SK-N-SH (cell line): ENCODE measurements at regions not wholly inside any gene's neighbourhood (a gene's known extent, or its start where the extent isn't known, plus 50 kb on each side); places are given as distances from the start of the nearest gene placed in this dataset.

Source experiments
- CTCF ChIA-PET: fragments of 300-600, 350-600 bp; formaldehyde crosslinking; extraction: SDS; loops from one replicate; lab custom pipeline; 2021; lab: Yijun Ruan, JAX
- POLR2A ChIA-PET: fragments of 350-600 bp; sonication (Branson Sonifier 250); formaldehyde crosslinking; extraction: SDS; loops from one replicate; lab custom pipeline; 2020; ENCODE audit warnings: antibody characterized with exemption, inconsistent platforms; lab: Yijun Ruan, JAX
- DNase-seq: peaks from one replicate; pipeline ENCODE4 v3.0.0; 2012
- H2AFZ ChIP-seq: fragments of 200-600 bp; sonication (generic); 2 replicates; pipeline ENCODE4 v1.8.1; 2016; ENCODE audit warnings: antibody characterized with exemption, mild to moderate bottlenecking, low read depth
- H3F3A ChIP-seq: fragments of 200-600 bp; sonication (generic); replicated peaks from 2 replicates; pipeline ENCODE3; 2016; ENCODE audit warnings: antibody characterized with exemption, mild to moderate bottlenecking; ENCODE audit not compliant: insufficient read depth
- H3K27ac ChIP-seq, 2 experiments: fragments of 200-500 bp in 1 of 2; fragments of 200-600 bp in 1 of 2; sonication (Bioruptor generic) in 1 of 2; sonication (generic), shearing (Covaris generic) in 1 of 2; 2 replicates each; pipeline versions ENCODE4 v1.5.1 to v1.6.1; 2014 to 2016; ENCODE audit warnings: low read depth in 2 of 2, inconsistent platforms in 1 of 2, low read length in 1 of 2, mild to moderate bottlenecking in 1 of 2, mixed read lengths in 1 of 2
- H3K27me3 ChIP-seq: fragments of 200-600 bp; sonication (generic), shearing (Covaris generic); 2 replicates; pipeline ENCODE4 v1.6.1; 2016; ENCODE audit warnings: mixed run types; ENCODE audit not compliant: insufficient read depth
- H3K36me3 ChIP-seq, 2 experiments: fragments of 200-500 bp in 1 of 2; fragments of 200-600 bp in 1 of 2; sonication (Bioruptor generic) in 1 of 2; sonication (generic) in 1 of 2; replicated peaks in 1 of 2; 2 replicates each; pipeline versions ENCODE3 to v1.5.1; 2014 to 2016; ENCODE audit warnings: low read length in 1 of 2, mild to moderate bottlenecking in 1 of 2; ENCODE audit not compliant: insufficient read depth in 2 of 2, control insufficient read depth in 1 of 2
- H3K4me1 ChIP-seq, 2 experiments: fragments of 200-500 bp in 1 of 2; fragments of 200-600 bp in 1 of 2; sonication (Bioruptor generic) in 1 of 2; sonication (generic), shearing (Covaris generic) in 1 of 2; 2 replicates each; pipeline versions ENCODE4 v1.5.1 to v1.6.1; 2014 to 2016; ENCODE audit warnings: low read depth in 1 of 2, low read length in 1 of 2, mixed run types in 1 of 2; ENCODE audit not compliant: insufficient read depth in 2 of 2, control insufficient read depth in 1 of 2
- H3K4me2 ChIP-seq: fragments of 200-600 bp; sonication (generic), shearing (Covaris generic); 2 replicates; pipeline ENCODE4 v1.6.1; 2017; ENCODE audit warnings: mixed run types
- H3K4me3 ChIP-seq, 2 experiments: fragments of 200-500 bp in 1 of 2; fragments of 200-600 bp in 1 of 2; sonication (Bioruptor generic) in 1 of 2; sonication (generic), shearing (Covaris generic) in 1 of 2; 2 replicates each; pipeline versions ENCODE4 v1.5.1 to v1.8.1; 2014 to 2016; ENCODE audit warnings: low read depth in 2 of 2, inconsistent platforms in 1 of 2, low read length in 1 of 2, mild to moderate bottlenecking in 1 of 2, mixed read lengths in 1 of 2, moderate library complexity in 1 of 2
- H3K79me2 ChIP-seq: fragments of 200-600 bp; sonication (generic); 2 replicates; pipeline ENCODE4 v1.8.1; 2017; ENCODE audit warnings: mild to moderate bottlenecking; ENCODE audit not compliant: insufficient read depth
- H3K9ac ChIP-seq: fragments of 200-600 bp; sonication (generic); 2 replicates; pipeline ENCODE4 v1.6.1; 2017; ENCODE audit warnings: mixed run types
- H3K9me2 ChIP-seq: fragments of 200-600 bp; sonication (generic); 2 replicates; pipeline ENCODE4 v1.6.1; 2017; ENCODE audit warnings: mixed run types
- H3K9me3 ChIP-seq: fragments of 200-600 bp; sonication (generic); 2 replicates; pipeline ENCODE4 v1.6.1; 2017; ENCODE audit warnings: mixed run types, mild to moderate bottlenecking, moderate library complexity
- H4K20me1 ChIP-seq: fragments of 200-600 bp; sonication (generic); 2 replicates; pipeline ENCODE4 v1.6.1; 2017; ENCODE audit warnings: mild to moderate bottlenecking, mixed run types; ENCODE audit not compliant: insufficient read depth
- CHD2 ChIP-seq: fragments of 150-350 bp; IDR thresholded peaks from 2 replicates; pipeline ENCODE4 v1.6.1; 2018; ENCODE audit warnings: low read length; ENCODE audit not compliant: partially characterized antibody
- EP300 ChIP-seq, 2 experiments: IDR thresholded peaks; 2 replicates each; pipeline versions ENCODE4 v1.4.0 to v1.6.1; 2012; ENCODE audit warnings: borderline replicate concordance in 1 of 2, low read depth in 1 of 2, low read length in 1 of 2
- FOSL2 ChIP-seq: IDR thresholded peaks from 2 replicates; pipeline ENCODE4 v1.4.0; 2012; ENCODE audit warnings: low read depth, mild to moderate bottlenecking, moderate library complexity, borderline replicate concordance
- FOXJ3 ChIP-seq: sonication (generic); formaldehyde crosslinking; IDR thresholded peaks from 2 replicates; pipeline ENCODE4 v1.5.1; 2020; ENCODE audit warnings: mild to moderate bottlenecking, missing genetic modification reagents
- GABPA ChIP-seq: IDR thresholded peaks from 2 replicates; pipeline ENCODE4 v1.4.0; 2012; ENCODE audit warnings: low read depth, mild to moderate bottlenecking
- JUND ChIP-seq: IDR thresholded peaks from 2 replicates; pipeline ENCODE4 v1.4.0; 2012
- MXI1 ChIP-seq: IDR thresholded peaks from 2 replicates; pipeline ENCODE4 v1.6.1; 2012; ENCODE audit warnings: mild to moderate bottlenecking, low read depth, low read length, improper control_type of control experiment
- NFIC ChIP-seq: IDR thresholded peaks from 2 replicates; pipeline ENCODE4 v1.4.0; 2012; ENCODE audit warnings: borderline replicate concordance
- NRF1 ChIP-seq: IDR thresholded peaks from 2 replicates; pipeline ENCODE4 v1.6.1; 2012; ENCODE audit warnings: low read depth, mild to moderate bottlenecking, low read length
- POLR2AphosphoS5 ChIP-seq: IDR thresholded peaks from 2 replicates; pipeline ENCODE4 v1.6.1; 2012; ENCODE audit warnings: low read depth, low read length
- RAD21 ChIP-seq: IDR thresholded peaks from 2 replicates; pipeline ENCODE4 v1.6.1; 2012; ENCODE audit warnings: mild to moderate bottlenecking, low read length
- SMC3 ChIP-seq: IDR thresholded peaks from 2 replicates; pipeline ENCODE4 v1.6.1; 2012; ENCODE audit warnings: low read depth, low read length, improper control_type of control experiment
- TCF12 ChIP-seq: IDR thresholded peaks from 2 replicates; pipeline ENCODE4 v1.4.0; 2012
- YY1 ChIP-seq: IDR thresholded peaks from 2 replicates; pipeline ENCODE4 v1.4.0; 2012; ENCODE audit warnings: low read depth, mild to moderate bottlenecking
- WGBS: methylation state at CpG from one replicate; pipeline ENCODE4 v1.1.6; 2017; ENCODE audit warnings: low lambda C conversion rate; 5-methylcytosine and 5-hydroxymethylcytosine counted together
- TF ChIP-seq, protein P1 (sequence below): IDR thresholded peaks from 2 replicates; pipeline ENCODE4 v1.4.0; 2012; ENCODE audit warnings: low read depth, borderline replicate concordance
- TF ChIP-seq, protein P2 (sequence below): IDR thresholded peaks from 2 replicates; pipeline ENCODE4 v1.4.0; 2012; ENCODE audit warnings: low read depth, borderline replicate concordance
- TF ChIP-seq, protein P3 (sequence below): fragments of 150-350 bp; IDR thresholded peaks from 2 replicates; pipeline ENCODE4 v1.6.1; 2017; ENCODE audit warnings: antibody characterized with exemption, low read length, low read depth, borderline replicate concordance
- TF ChIP-seq, protein P4 (sequence below): fragments of 200-600 bp; sonication (generic); IDR thresholded peaks from 2 replicates; pipeline ENCODE4 v1.6.1; 2017; ENCODE audit warnings: antibody characterized with exemption, mild to moderate bottlenecking, moderate library complexity
- TF ChIP-seq, protein P5 (sequence below): IDR thresholded peaks from 2 replicates; pipeline ENCODE4; 2012

DNA sequence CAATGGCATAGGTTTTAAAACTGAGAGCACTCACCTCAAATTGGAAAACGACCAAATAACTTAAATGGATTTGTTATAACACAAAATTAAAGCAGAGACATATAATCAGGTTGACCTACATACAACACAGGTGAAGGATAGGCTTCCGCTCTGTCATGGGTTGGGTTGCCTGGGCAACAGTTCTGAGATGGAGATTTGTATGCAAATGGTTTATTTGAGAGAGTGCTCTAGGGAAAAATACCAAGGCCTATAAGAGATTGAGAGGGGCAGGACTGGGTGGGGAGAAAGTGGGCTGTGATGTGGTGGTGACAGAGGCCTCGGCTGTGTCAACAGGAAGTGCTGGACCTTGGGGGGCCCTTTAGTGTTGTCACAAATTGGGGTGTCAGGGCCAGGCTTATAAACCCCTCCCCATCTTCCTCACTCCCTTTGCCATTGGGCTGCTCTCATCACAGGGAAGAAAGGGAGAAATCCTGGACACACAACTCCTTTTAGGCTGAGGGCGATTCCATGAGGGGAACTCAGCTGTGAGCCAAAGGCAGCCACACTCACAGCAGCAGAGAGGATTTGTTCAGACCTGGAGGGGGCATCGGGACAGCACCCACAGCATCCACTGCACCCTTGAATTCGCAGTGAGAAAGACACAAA is 105.4 kb upstream of the LYZL1 start:
- Histone ChIP-seq H4K20me1 (no peaks in the 10 kb centered on the region), H3K4me3 (no peak overlapping the region), H3K27ac (no peak overlapping the region), H3K4me2 (no peak overlapping the region), H2AFZ (no peak overlapping the region), H3F3A (no peaks in the 10 kb centered on the region), H3K9me2 (no peaks in the 10 kb centered on the region), H3K36me3 (no peaks in the 10 kb centered on the region), H3K79me2 (no peaks in the 10 kb centered on the region), H3K27me3 (no peaks in the 10 kb centered on the region), H3K9ac (no peak overlapping the region), H3K9me3 (no peaks in the 10 kb centered on the region), H3K4me1 (no peaks in the 10 kb centered on the region)
- ChIA-PET CTCF (no interaction called here), POLR2A (no interaction called here)
- no peak for DNase-seq
- TF ChIP-seq MXI1 (no peak), POLR2AphosphoS5 (no peak), SMC3 (no peak), NRF1 (no peak), FOXJ3 (no peak), YY1 (no peak), NFIC (no peak), TCF12 (no peak), FOSL2 (no peak), EP300 (IDR thresholded peaks at IDR 0.05; ENCODE audit: borderline replicate concordance in 1 of 2, low read depth in 1 of 2, low read length in 1 of 2) (no peak), CHD2 (no peak), RAD21 (no peak), JUND (no peak), GABPA (no peak)
- TF ChIP-seq, protein P1, sequence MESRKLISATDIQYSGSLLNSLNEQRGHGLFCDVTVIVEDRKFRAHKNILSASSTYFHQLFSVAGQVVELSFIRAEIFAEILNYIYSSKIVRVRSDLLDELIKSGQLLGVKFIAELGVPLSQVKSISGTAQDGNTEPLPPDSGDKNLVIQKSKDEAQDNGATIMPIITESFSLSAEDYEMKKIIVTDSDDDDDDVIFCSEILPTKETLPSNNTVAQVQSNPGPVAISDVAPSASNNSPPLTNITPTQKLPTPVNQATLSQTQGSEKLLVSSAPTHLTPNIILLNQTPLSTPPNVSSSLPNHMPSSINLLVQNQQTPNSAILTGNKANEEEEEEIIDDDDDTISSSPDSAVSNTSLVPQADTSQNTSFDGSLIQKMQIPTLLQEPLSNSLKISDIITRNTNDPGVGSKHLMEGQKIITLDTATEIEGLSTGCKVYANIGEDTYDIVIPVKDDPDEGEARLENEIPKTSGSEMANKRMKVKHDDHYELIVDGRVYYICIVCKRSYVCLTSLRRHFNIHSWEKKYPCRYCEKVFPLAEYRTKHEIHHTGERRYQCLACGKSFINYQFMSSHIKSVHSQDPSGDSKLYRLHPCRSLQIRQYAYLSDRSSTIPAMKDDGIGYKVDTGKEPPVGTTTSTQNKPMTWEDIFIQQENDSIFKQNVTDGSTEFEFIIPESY, result no peak
- TF ChIP-seq, protein P2, sequence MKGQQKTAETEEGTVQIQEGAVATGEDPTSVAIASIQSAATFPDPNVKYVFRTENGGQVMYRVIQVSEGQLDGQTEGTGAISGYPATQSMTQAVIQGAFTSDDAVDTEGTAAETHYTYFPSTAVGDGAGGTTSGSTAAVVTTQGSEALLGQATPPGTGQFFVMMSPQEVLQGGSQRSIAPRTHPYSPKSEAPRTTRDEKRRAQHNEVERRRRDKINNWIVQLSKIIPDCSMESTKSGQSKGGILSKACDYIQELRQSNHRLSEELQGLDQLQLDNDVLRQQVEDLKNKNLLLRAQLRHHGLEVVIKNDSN, result no peak
- TF ChIP-seq, protein P3, sequence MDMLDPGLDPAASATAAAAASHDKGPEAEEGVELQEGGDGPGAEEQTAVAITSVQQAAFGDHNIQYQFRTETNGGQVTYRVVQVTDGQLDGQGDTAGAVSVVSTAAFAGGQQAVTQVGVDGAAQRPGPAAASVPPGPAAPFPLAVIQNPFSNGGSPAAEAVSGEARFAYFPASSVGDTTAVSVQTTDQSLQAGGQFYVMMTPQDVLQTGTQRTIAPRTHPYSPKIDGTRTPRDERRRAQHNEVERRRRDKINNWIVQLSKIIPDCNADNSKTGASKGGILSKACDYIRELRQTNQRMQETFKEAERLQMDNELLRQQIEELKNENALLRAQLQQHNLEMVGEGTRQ, result no peak
- TF ChIP-seq, protein P4, sequence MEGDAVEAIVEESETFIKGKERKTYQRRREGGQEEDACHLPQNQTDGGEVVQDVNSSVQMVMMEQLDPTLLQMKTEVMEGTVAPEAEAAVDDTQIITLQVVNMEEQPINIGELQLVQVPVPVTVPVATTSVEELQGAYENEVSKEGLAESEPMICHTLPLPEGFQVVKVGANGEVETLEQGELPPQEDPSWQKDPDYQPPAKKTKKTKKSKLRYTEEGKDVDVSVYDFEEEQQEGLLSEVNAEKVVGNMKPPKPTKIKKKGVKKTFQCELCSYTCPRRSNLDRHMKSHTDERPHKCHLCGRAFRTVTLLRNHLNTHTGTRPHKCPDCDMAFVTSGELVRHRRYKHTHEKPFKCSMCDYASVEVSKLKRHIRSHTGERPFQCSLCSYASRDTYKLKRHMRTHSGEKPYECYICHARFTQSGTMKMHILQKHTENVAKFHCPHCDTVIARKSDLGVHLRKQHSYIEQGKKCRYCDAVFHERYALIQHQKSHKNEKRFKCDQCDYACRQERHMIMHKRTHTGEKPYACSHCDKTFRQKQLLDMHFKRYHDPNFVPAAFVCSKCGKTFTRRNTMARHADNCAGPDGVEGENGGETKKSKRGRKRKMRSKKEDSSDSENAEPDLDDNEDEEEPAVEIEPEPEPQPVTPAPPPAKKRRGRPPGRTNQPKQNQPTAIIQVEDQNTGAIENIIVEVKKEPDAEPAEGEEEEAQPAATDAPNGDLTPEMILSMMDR, result no peak
- TF ChIP-seq, protein P5, sequence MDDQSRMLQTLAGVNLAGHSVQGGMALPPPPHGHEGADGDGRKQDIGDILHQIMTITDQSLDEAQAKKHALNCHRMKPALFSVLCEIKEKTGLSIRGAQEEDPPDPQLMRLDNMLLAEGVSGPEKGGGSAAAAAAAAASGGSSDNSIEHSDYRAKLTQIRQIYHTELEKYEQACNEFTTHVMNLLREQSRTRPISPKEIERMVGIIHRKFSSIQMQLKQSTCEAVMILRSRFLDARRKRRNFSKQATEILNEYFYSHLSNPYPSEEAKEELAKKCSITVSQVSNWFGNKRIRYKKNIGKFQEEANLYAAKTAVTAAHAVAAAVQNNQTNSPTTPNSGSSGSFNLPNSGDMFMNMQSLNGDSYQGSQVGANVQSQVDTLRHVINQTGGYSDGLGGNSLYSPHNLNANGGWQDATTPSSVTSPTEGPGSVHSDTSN, result no peak
- WGBS, result 55% methylated on average over 6 of the region's 6 CpGs
